RPMI8226 (cell line): ENCODE measurements at regions not wholly inside any gene's neighbourhood (a gene's known extent, or its start where the extent isn't known, plus 50 kb on each side); places are given as distances from the start of the nearest gene placed in this dataset.
"Not testable (repeated sequence)": the region's sequence is repeated elsewhere in the genome, so short reads cannot be mapped to it uniquely, and the experiment has no call there.

ENCODE experiments used
- DNase-seq: peaks from one replicate; pipeline ENCODE4 v3.0.0-alpha.2; 2015

DNA sequence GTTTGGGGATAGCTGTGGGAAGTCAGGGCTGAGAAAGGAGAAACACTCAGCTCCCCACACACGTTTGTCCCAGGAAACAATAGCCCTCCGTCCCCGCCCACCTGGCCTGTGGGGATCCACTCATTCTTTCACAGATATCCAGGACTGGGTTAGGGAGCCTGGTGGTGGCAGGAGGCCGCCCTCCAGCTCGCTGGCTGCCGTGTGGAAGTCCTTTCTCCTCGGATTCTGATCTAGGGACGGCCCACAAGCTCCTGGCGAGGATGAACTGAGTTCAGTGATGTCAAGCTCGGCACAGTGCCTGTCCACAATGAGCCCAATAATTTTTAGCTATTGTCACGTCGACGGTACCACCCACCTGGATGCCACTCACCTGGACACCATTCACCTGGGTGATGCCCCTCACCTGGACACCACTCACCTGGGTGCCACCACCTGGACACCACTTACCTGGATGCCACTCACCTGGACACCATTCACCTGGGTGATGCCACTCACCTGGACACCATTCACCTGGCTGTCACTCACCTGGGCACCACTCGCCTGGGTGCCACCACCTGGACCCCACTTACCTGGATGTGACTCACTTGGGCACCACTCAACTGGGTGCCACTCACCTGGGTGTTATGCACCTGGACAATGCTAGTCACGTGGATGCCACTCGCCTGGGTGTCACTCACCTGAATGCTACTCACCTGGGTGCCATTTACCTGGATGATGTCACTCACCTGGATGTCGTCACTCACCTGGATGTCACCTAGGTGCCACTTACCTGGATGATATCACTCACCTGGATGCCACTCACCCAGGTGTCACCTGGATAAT, 172.5 kb upstream of the FOXF1 start:
- no peak for DNase-seq

DNA sequence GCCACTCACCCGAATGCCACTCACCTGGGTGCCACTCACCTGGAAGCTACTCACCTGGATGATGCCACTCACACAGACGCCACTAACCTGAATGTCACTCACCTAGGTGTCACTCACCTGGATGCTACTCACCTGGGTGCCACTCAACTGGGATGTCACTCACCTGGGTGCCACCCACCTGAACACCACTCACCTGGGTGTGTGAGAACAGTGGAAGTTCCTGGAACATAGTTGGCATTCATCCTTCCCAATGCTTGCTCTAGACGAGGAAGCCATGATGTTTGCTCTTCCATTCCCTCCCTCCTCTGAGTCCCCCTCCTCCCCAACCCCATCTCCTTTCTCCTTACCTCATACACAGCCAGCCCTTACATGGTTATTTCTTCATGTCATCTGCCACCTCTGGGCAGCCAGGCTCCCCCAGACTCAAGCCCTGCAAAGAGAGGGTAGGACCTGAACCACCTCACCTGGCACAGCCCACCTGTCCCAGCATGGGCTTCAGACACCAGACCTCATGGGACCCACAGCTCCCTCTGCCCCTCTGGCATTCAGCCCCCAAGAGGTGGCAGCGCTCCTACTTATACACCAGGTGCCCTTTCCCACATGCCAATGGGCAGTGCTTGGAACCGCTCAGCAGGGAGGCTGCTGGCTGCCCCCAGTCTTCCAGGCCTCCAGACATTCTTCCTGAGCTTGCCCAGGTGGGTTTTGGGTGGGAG, 171.8 kb upstream of the FOXF1 start:
- no peak for DNase-seq

DNA sequence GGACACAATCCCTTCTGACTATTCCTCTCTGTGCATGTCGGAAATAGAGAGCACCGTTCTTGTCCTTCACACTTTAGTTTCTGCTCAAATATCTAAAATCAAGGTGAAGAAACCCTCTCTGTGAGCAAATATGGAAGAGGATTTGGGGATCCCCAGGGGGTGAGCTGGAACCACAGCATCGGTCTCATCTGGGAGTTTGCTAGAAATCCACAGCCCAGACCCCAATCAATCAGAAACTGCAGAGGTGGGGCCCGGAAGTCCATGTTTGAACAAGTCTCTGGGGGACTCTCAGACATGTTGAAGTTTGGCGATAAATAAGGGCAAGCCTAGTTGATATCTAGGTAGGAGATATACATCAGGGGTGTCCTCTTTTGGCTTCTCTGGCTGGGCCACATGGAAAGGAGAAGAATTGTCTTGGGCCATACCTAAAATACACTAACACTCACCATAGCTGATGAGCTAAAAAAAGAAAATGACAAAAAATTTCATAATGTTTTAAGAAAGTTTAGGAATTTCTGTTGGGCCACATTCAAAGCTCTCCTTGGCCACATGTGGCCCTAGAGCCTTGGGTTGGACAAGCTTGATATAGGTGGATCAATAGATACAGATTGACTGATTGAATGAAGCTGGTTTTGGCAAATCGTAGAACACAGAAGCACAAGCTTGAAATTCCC, 168.0 kb upstream of the FOXF1 start:
- DNase-seq = no peak

DNA sequence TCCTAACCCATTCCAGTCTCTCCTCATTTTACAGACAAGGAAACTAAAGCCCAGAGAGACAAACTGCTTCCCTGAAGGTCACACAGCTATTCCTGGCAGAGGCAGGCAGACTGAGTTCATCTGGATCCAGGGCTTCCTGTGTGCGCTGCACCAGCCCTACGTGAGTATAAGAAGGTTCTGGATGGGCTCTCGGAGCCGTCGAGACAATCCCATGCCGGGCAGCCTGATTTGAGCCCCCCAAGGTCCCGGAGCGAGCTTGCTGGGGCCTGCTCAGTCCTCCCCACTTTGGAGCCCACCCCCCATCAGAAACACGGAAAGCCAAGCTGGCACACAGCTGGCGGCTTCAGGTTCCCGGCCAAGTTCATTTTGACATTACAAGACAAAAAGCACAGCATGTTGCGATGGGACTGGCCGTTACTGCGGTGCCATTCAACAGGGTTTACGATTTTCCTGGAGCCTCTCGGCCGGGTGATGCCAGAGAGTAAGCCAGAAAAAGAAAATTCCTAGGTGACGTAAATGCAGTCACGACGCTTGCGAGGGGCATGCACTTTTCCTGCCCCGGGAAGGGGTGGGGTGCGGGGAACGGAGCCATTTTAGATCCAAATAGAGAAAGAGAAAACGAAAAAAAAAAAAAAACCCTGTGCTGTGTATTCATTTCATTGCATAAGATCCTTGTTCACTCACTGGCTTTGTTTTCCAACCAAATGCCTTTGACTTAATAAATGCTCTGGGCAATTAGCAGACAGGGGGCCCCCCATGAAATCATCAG, 167.1 kb upstream of the FOXF1 start:
- no peak for DNase-seq

DNA sequence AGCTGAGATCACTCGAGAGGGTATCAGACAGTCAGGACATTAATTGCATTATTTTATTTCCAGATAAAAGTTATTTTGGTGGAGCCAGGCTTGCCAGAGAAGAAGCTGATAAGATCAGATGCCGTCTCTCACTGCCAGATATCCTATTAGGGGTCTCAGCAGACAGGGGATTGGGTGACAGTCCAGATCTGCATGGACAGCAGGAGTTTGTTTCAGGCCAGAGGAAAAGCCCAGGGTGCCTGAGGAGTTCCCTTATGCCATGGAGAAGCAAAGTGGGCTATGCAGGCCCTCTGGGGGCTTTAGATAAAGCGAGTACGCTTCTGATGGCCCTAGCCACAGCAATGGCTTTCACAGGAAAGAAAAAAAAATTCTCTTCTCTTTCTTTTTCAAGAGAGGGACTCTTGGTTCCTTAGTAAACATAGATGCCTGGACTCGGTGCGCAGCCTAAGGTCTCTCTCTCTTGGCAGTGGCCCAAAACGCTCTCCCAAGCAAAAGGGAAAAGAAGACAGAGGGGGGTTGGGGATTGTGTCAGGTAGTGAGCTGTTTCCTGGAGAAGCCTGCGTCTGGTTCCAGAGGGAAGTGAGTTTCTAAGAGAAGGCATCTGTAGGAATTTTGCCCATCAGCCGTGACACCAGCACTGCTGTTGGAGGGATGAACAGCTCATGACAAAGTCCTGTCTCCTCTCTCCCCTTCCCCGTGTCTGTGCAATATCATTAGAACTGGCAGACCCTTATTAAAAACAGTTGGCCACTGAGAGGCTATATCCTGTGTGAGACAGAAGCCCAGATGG, 166.3 kb upstream of the FOXF1 start:
- DNase-seq = no peak

DNA sequence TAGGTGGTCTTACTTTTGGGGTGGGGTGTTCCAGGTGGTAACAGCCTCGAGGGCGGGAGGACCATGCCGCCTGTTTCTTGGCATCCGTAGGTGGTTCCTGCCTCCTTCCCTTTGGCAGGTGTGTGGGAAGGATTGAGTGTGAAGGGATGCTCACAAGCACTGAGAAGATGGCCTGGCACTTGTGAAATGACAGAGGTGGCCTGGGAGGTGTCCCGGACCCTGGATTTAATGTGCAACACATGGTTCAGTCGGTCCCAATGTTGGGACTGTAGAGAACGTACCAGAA, 165.8 kb upstream of the FOXF1 start:
- no peak for DNase-seq

DNA sequence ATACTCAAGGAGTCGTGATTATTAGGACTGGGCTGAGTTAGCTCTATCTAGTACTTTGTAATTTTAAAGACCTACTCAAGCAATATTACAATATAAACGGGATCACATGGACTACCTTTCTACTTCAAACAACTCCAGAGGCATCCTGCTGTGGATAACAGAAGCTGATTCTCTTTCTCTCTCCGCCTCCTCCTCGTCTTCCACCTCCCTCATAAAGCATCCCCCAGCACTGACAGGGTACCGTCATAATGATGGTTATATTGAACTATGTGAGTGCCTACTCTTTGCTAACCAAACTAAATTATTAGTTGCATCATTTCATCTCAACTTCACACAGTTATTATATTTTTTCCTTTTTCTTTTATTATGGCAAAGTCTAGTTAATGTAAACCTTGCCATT, 165.4 kb upstream of the FOXF1 start:
- DNase-seq = no peak

DNA sequence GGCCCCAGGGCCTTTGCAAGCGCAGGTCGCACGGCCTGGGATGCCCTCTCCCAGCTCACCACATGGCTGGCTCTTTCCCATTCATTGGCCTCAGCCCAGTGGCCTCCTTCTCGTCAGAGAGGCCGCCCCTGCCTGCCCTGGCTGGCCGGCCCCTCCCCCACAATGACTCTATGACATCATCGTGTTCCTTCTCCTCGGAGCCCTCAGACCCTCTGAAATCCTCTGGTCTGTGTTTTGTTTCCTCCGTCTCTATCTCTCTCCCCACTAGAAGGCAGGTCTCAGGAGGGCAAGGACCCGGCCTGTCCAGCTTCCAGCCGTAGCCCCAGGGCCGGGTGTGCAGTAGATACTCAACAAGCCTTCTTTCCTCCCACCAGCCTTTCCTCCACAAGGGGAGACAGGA, 164.8 kb upstream of the FOXF1 start:
- DNase-seq = no peak

DNA sequence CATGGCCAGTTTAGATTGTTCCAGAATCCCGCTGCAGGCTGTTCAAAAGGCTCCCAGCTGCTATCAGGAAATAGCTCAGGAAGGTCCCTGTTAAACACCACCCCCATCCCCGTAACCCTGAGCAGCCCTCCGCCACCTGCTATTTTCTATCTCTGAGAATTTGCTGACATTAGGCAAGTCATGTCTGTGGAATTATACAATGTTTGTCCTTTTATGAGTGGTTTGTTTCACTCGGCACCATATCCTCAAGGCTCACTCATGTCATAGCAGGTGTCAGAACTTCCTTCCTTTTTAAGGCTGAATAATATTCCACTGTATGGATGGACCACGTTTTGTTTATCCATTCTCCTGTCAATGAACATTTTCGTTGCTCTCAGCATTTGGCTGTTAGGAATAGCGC, 164.3 kb upstream of the FOXF1 start:
- DNase-seq = no peak

DNA sequence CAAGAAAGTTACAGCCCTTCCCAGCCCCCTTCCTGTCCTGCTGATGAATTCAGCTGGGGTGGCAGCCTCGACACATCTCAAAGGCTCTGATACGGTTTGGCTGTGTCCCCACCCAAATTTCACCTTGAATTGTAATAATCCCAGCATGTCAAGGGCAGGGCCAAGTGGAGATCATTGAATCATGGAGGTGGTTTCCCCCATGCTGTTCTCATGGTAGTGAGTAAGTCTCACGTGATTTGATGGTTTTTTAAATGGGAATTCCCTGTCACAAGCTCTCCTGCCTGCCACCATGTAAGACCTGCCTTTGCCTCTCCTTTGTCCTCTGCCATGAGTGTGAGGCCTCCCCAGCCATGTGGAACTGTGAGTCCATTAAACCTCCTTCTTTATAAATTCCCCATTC, 163.2 kb upstream of the FOXF1 start:
- no peak for DNase-seq

DNA sequence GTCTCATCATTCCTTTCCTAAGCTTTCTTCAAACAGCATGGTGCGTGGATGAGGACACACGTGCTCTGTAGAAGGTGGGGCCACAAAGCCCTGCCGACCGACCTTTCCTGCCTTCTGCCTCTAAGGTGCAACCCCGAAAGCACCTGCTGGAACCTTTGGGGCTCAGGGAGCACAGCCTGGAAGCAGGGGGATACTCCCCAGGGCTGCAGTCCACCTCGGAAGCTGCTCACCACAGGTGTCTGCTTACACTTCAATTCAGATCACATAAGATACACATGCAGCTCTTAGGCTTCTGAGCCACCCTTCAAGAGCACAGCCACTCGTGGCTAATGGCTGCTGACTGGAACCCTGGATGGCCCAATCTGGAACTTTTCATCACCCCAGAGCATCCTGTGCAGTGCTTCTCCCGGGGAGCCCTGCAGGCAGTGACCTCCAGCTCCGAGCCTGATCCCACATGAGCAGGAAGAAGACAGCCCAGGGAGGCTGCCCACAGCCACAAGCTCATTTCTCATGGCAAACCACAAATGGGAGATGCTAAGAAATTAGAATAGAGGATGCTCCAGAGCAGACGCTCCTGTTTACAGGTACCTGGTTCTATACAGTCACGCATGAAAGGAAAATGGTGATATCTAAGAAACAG, 162.3 kb upstream of the FOXF1 start:
- no peak for DNase-seq

DNA sequence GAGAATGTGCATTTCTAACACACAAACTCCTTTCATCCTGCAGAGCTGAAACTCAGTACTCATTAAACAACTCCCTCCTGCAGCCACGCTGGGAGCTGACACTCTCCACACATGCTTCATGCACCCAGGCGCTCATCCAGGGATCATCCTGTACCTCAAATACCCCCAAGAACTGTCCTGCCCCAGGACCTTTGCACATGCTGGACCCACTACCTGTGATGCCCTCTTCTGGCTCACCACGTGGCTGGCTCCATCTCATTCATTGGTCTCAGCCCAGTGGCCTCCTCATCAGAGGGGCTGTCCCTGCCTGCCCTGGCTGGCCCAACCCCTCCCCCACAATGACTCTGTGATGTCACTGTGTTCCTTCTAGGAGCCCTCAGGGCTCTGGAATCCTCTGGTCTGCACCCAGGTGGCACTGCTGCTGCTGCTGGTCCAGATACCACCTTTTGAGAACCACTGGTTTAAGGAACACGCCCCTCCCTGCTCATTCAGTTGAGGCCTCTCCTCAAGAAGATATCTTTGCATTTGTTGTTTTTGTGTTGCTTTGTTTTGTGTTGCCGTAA, 160.9 kb upstream of the FOXF1 start:
- no peak for DNase-seq

DNA sequence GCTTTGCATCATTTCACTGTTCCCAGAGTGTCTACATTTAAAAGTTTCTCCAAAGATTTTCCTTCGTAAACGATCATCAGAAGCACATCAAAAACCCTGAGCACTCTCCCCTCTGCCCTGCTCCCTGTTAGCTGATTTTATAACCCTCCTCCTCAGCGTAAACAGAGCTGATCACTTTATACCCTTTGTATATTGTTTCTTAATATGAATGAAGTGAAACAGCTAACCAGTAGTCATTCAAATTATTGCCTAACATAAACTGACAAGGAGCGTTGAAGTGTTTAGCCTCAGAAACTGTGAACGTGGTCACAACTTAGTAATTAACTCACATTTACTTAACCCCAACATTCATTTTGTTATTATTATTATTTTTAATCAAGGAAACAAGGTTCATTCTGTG, 160.0 kb upstream of the FOXF1 start:
- no peak for DNase-seq

DNA sequence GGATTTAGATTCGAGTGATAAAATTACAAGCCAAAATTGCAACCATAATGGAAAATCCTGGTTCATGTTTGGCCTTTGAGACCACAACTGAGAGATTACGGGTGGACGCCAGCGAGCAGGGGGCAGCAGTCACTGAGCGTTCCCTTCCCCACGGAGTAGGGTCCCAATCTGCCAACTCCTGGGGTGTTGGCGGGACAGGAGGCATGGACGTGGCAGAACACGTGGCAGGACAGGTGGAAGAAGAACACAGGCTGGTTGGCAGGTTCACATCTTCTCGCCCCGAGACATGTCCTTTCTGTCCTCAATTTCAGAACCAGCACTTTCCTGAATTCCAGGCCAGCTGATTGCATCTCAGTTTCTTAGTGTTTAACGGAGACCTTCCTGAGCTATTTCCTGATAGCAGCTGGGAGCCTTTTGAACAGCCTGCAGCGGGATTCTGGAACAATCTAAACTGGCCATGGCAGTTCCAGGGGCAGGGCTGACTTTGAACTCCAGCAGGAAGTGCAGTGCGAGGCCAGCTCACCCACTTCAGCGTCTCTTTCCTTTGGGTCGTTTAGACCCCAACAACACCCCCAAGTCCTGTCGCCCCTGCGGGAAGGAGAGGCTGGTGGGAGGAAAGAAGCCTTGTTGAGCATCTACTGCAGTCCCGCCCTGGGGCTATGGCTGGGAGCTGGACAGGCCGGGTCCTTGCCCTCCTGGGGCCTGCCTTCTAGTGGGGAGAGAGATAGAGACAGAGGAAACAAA, 159.1 kb upstream of the FOXF1 start:
- DNase-seq = no peak

DNA sequence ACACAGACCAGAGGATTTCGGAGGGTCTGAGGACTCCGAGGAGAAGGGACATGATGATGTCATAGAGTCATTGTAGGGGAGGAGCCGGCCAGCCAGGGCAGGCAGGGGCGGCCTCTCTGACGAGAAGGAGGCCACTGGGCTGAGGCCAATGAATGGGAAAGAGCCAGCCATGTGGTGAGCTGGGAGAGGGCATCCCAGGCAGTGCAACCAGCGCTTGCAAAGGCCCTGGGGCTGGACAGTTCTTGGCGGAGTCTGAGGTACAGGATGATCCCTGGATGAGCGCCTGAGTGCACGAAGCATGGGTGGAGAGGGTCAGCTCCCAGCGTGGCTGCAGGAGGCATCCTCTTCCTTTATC, 158.6 kb upstream of the FOXF1 start:
- DNase-seq = not testable (repeated sequence)

DNA sequence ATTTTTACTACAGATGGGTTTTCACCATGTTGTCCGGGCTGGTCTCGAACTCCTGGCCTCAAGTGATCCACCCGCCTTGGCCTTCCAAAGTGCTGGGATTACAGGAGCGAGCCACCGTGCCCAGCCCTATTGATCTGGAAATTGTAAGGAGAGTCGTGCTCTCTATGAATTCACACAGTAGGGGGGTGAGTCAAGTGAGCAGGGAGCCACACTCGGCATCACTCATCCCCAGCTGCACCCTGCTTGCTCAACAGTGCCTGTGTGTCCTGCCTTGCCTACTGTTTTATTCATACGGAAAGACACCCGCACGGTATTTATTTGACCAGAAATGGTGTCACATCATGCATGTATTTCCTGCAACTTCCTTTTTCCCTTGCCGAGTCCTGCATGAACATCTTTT, 157.2 kb upstream of the FOXF1 start:
- no peak for DNase-seq

DNA sequence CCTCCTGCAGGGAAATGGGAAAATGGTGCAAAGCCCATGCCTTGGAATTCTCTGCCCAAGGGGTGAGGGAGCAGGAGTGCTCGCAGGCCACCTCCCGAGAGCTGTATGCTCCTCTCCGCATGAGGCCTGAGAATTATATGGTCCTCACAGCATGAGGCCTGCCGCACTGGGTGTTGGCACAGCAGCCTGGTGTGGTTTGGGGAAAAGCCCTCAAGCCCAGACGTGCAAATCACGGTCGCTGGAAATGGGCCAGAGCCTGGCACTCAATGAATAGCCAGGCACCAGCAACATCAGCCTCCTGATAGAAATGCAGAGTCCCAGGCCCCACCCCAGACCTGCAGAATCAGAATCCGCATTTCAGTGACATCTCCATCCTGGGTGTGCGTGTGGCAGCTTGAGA, 156.4 kb upstream of the FOXF1 start:
- no peak for DNase-seq

DNA sequence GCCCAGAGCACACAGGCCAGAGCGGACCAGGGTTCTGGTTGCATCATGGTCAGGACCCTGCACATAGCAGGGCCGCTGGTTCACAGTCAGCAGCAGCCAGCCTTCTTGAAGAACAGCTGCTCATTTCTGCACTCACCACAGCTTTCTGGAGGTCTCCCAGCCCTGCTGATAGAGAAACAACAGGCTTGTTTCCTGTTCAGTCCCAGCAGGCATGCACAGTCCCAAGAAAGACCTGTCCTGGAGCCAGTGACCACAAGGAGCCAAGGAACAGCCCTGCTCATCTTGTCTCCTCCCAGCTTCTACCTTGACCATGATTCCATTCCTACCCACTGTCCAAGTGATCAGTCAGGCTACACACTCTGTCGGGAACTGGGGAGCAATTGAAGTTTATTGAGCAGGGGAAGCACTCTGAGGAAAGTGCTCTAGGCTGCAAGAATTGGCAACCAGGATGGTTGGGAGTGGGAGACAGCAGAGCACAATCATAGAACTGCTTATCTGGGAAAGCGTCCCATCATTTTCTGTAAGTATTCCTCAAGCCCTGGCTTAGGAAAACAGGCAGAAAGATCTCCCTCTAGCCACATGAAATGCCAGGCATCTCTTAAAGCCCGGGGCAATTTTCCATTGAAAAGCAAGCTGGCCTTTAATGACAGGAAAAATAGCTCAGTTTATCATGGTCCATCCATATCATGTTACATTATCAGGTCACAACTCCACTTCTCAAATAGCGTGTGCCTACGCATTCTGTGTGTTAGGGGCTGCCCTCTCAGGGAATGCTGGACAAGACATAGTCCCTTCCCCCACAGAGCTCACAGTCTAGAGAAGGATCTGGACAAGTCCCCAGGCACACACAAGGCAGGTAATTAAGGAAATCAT, 155.4 kb upstream of the FOXF1 start:
- no peak for DNase-seq

DNA sequence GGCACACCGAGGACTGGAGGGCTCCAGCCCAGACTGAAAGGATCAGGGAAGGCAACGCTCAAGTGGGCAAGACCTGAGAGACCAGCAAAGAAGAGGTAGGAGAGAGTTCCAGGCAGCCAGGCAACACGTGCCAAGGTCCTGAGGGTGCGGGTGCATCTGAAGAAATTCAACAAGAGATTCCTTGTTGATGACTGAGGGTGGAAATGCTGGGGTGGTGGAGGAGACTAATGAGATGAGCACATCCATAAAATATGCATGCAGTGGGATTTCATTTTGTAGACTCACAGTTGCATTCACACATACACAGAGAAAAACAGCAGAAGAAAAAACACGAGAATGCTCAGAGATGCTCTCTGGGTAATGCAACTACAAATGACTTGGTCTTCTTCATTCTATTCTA, 154.8 kb upstream of the FOXF1 start:
- DNase-seq = no peak

DNA sequence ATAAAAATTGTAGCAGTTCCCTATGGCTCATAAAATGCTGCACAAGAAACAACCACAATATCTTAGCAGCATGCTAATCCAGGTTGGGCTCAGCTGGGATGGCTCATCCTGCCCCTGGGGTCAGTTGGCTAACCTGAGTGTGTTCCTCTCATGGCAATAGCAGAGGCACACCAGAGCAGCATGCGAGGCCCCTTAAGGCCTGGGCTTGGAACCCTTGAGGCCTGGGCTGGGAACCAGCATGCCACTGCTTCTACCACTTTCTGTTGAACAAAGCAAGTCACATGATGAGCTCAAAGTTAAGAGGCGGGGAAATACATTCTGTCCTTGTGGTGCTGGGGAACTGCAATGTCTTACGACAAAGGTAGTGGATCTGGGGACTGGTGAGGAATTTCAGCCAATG, 154.4 kb upstream of the FOXF1 start:
- no peak for DNase-seq
